H9 (cell line): ENCODE measurements at regions not wholly inside any gene's neighbourhood (a gene's known extent, or its start where the extent isn't known, plus 50 kb on each side); places are given as distances from the start of the nearest gene placed in this dataset.

Experiments
- DNase-seq: peaks from one replicate; pipeline ENCODE4 v3.0.0-alpha.2; 2017
- H2AFZ ChIP-seq: one replicate; pipeline ENCODE4 v1.6.1; 2013; ENCODE audit warnings: mild to moderate bottlenecking, low read length, control low read depth, moderate library complexity
- H2AK5ac ChIP-seq: 2 replicates; pipeline ENCODE4 v1.6.1; 2013; ENCODE audit warnings: low read length, control low read depth, mixed read lengths; ENCODE audit not compliant: insufficient read length
- H2BK120ac ChIP-seq: one replicate; pipeline ENCODE4 v1.6.1; 2013; ENCODE audit warnings: low read depth, mild to moderate bottlenecking, low read length, control low read depth, inconsistent platforms; ENCODE audit not compliant: poor library complexity, severe bottlenecking
- H2BK12ac ChIP-seq: 2 replicates; pipeline ENCODE4 v1.6.1; 2013; ENCODE audit warnings: low read length, control low read depth, mixed read lengths, low read depth; ENCODE audit not compliant: insufficient read length
- H2BK15ac ChIP-seq: 2 replicates; pipeline ENCODE4 v1.6.1; 2013; ENCODE audit warnings: low read depth, low read length, control low read depth
- H2BK20ac ChIP-seq: one replicate; pipeline ENCODE4 v1.6.1; 2013; ENCODE audit warnings: low read depth, mild to moderate bottlenecking, low read length, control low read depth, inconsistent platforms; ENCODE audit not compliant: poor library complexity, severe bottlenecking
- H2BK5ac ChIP-seq: 2 replicates; pipeline ENCODE4 v1.6.1; 2013; ENCODE audit warnings: low read length, control low read depth, mixed read lengths; ENCODE audit not compliant: insufficient read length
- H3K14ac ChIP-seq: 2 replicates; pipeline ENCODE4 v1.6.1; 2013; ENCODE audit warnings: low read length, control low read depth; ENCODE audit not compliant: insufficient read depth
- H3K18ac ChIP-seq: 2 replicates; pipeline ENCODE4 v1.6.1; 2013; ENCODE audit warnings: low read depth, mild to moderate bottlenecking, mixed read lengths, low read length, control low read depth; ENCODE audit not compliant: insufficient read length
- H3K23ac ChIP-seq: 2 replicates; pipeline ENCODE4 v1.6.1; 2013; ENCODE audit warnings: low read length, control low read depth, mixed read lengths, low read depth; ENCODE audit not compliant: insufficient read length
- H3K23me2 ChIP-seq: 2 replicates; pipeline ENCODE4 v1.6.1; 2013; ENCODE audit warnings: low read depth, mild to moderate bottlenecking, mixed read lengths, low read length, control low read depth; ENCODE audit not compliant: insufficient read length, poor library complexity, severe bottlenecking
- H3K27ac ChIP-seq: 2 replicates; pipeline ENCODE4 v1.5.1; 2013; ENCODE audit warnings: low read length, control low read depth, mixed read lengths, low read depth; ENCODE audit not compliant: insufficient read length
- H3K27me3 ChIP-seq: 2 replicates; pipeline ENCODE4 v1.6.1; 2013; ENCODE audit warnings: low read length, control low read depth, inconsistent platforms; ENCODE audit not compliant: insufficient read depth
- H3K4ac ChIP-seq: 2 replicates; pipeline ENCODE4 v1.6.1; 2013; ENCODE audit warnings: low read depth, mild to moderate bottlenecking, control low read depth, inconsistent platforms, low read length, moderate library complexity
- H3K4me1 ChIP-seq: 2 replicates; pipeline ENCODE4 v1.6.1; 2013; ENCODE audit warnings: low read length, control low read depth, inconsistent platforms; ENCODE audit not compliant: insufficient read depth
- H3K4me2 ChIP-seq: 2 replicates; pipeline ENCODE4 v1.6.1; 2013; ENCODE audit warnings: low read length, control low read depth, mixed read lengths; ENCODE audit not compliant: insufficient read length, insufficient read depth
- H3K56ac ChIP-seq: 2 replicates; pipeline ENCODE4 v1.6.1; 2013; ENCODE audit warnings: low read depth, mild to moderate bottlenecking, mixed read lengths, low read length, control low read depth; ENCODE audit not compliant: insufficient read length
- H3K79me1 ChIP-seq: 2 replicates; pipeline ENCODE4 v1.6.1; 2013; ENCODE audit warnings: low read depth, mild to moderate bottlenecking, moderate library complexity, low read length, control low read depth, inconsistent platforms; ENCODE audit not compliant: insufficient read depth, poor library complexity, severe bottlenecking
- H3K79me2 ChIP-seq: 2 replicates; pipeline ENCODE4 v1.6.1; 2013; ENCODE audit warnings: low read length, control low read depth, inconsistent platforms; ENCODE audit not compliant: insufficient read depth
- H3K9ac ChIP-seq: 2 replicates; pipeline ENCODE4 v1.6.1; 2013; ENCODE audit warnings: low read length, control low read depth, mixed read lengths; ENCODE audit not compliant: insufficient read length; ENCODE audit errors: extremely low read depth
- H3K9me3 ChIP-seq: one replicate; pipeline ENCODE4 v1.6.1; 2013; ENCODE audit warnings: low read depth, low read length, inconsistent platforms; ENCODE audit not compliant: control insufficient read depth
- H3T11ph ChIP-seq: one replicate; pipeline ENCODE4 v1.6.1; 2013; ENCODE audit warnings: mild to moderate bottlenecking, low read length, control low read depth, inconsistent platforms
- H4K20me1 ChIP-seq: one replicate; pipeline ENCODE4 v1.6.1; 2013; ENCODE audit not compliant: control insufficient read depth, insufficient read length, insufficient read depth
- H4K5ac ChIP-seq: 2 replicates; pipeline ENCODE4 v1.6.1; 2013; ENCODE audit warnings: low read depth, mild to moderate bottlenecking, mixed read lengths, low read length, control low read depth; ENCODE audit not compliant: insufficient read length
- H4K8ac ChIP-seq: replicated peaks from 2 replicates; pipeline ENCODE4 v1.6.1; 2013; ENCODE audit warnings: low read length, control low read depth, mixed read lengths, low read depth; ENCODE audit not compliant: insufficient read length
- H4K91ac ChIP-seq: 2 replicates; pipeline ENCODE4 v1.6.1; 2013; ENCODE audit warnings: low read depth, mild to moderate bottlenecking, moderate library complexity, mixed read lengths, low read length, control low read depth; ENCODE audit not compliant: insufficient read length
- H3K27ac Mint-ChIP-seq, 3 experiments: 2 replicates in 2 of 3; 3 replicates in 1 of 3; pipeline ENCODE4 v1.8.0; 2020 to 2021; ENCODE audit warnings: mixed read lengths in 3 of 3, mild to moderate bottlenecking in 1 of 3, moderate library complexity in 1 of 3
- H3K27me3 Mint-ChIP-seq: 2 replicates; pipeline ENCODE4 v1.8.0; 2021; ENCODE audit warnings: low read depth, mild to moderate bottlenecking, moderate library complexity, mixed read lengths
- H3K36me3 Mint-ChIP-seq, 3 experiments: 2 replicates in 2 of 3; 3 replicates in 1 of 3; pipeline ENCODE4 v1.8.0; 2020 to 2021; ENCODE audit warnings: low read depth in 3 of 3, mixed read lengths in 3 of 3; ENCODE audit not compliant: insufficient read depth in 1 of 3
- H3K4me1 Mint-ChIP-seq, 2 experiments: 2 replicates each; pipeline ENCODE4 v1.8.0; 2020; ENCODE audit warnings: mixed read lengths in 2 of 2
- H3K4me3 Mint-ChIP-seq, 2 experiments: 2 replicates in 1 of 2; 3 replicates in 1 of 2; pipeline ENCODE4 v1.8.0; 2020 to 2021; ENCODE audit warnings: mild to moderate bottlenecking in 2 of 2, mixed read lengths in 2 of 2, moderate library complexity in 1 of 2
- H3K9me3 Mint-ChIP-seq, 2 experiments: 2 replicates in 1 of 2; 3 replicates in 1 of 2; pipeline ENCODE4 v1.8.0; 2020; ENCODE audit warnings: mild to moderate bottlenecking in 2 of 2, mixed read lengths in 2 of 2, moderate library complexity in 1 of 2
- WGBS: extraction: QIAGEN DNeasy Blood & Tissue Kit; methylation state at CpG from one replicate; pipeline ENCODE4 v1.1.7; 2013; ENCODE audit warnings: missing lambda C conversion rate, low lambda C conversion rate, mixed read lengths; ENCODE audit not compliant: insufficient read length; ENCODE audit errors: extremely low coverage; 5-methylcytosine and 5-hydroxymethylcytosine counted together
- TF ChIP-seq, protein P1 (sequence below): fragments of 200-600 bp; sonication (generic); conservative IDR thresholded peaks from 3 replicates; pipeline ENCODE4 v1.8.0; 2021; ENCODE audit warnings: antibody characterized with exemption, mild to moderate bottlenecking

DNA sequence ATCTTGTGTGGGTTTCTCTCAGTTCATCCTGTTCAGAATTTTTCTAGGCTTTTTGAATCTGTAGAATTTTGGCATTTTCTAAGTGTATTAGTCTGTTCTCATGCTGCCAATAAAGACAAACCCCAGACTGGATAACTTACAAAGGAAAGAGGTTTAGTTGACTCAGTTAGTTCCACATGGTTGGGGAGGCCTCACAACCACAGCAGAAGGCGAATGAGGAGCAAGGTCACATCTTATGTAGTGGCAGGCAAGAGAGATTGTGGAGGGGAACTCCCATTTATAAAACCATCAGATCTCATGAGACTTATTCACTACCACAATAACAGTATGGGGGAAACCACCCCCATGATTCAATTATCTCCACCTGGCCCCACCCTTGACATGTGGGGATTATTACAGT, 199.2 kb downstream of the ST6GAL2 start:
- Histone ChIP-seq H2BK15ac (no peak overlapping the region), H4K8ac (no peak overlapping the region), H3K9me3 (no peaks in the 10 kb centered on the region), H3K27me3 (no peaks in the 10 kb centered on the region; the same call in 1 of the 2 replicates), H3K23me2 (no peaks in the 10 kb centered on the region), H4K5ac (no peak overlapping the region), H2AK5ac (no peak overlapping the region), H2AFZ (no peak overlapping the region), H3K27ac (no peak overlapping the region), H3K23ac (no peak overlapping the region), H3K79me2 (no peaks in the 10 kb centered on the region), H3K4ac (no peak overlapping the region), H2BK120ac (no peak overlapping the region), H2BK12ac (no peak overlapping the region), H3K14ac (no peak overlapping the region), H3K18ac (no peak overlapping the region), H3K79me1 (no peaks in the 10 kb centered on the region), H4K91ac (no peak overlapping the region), H3K4me1 (no peaks in the 10 kb centered on the region), H2BK5ac (no peak overlapping the region), H3T11ph (no peak overlapping the region), H2BK20ac (no peak overlapping the region), H3K4me2 (no peak overlapping the region), H4K20me1 (no peaks in the 10 kb centered on the region), H3K56ac (no peak overlapping the region), H3K9ac (no peak overlapping the region)
- no peak for DNase-seq
- Mint-ChIP-seq H3K36me3 (peaks cover 2 to 14% (median 4%) of the 10 kb centered on the region in 3 experiments; a peak in 5 of 7 replicates), H3K4me3 (no peak overlapping the region), H3K9me3 (peaks cover 10 to 26% of the 10 kb centered on the region in 2 experiments; a peak in 4 of 5 replicates), H3K4me1 (no peaks in the 10 kb centered on the region), H3K27me3 (no peaks in the 10 kb centered on the region; the same call in 1 of the 2 replicates), H3K27ac (no peak overlapping the region)
- TF ChIP-seq, protein P1, sequence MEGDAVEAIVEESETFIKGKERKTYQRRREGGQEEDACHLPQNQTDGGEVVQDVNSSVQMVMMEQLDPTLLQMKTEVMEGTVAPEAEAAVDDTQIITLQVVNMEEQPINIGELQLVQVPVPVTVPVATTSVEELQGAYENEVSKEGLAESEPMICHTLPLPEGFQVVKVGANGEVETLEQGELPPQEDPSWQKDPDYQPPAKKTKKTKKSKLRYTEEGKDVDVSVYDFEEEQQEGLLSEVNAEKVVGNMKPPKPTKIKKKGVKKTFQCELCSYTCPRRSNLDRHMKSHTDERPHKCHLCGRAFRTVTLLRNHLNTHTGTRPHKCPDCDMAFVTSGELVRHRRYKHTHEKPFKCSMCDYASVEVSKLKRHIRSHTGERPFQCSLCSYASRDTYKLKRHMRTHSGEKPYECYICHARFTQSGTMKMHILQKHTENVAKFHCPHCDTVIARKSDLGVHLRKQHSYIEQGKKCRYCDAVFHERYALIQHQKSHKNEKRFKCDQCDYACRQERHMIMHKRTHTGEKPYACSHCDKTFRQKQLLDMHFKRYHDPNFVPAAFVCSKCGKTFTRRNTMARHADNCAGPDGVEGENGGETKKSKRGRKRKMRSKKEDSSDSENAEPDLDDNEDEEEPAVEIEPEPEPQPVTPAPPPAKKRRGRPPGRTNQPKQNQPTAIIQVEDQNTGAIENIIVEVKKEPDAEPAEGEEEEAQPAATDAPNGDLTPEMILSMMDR: no peak
- WGBS: no CpG with 5 or more reads among the region's 1 CpG
